Progenitor cell of endocrine pancreas (in vitro differentiated cells): ENCODE measurements at regions not wholly inside any gene's neighbourhood (a gene's known extent, or its start where the extent isn't known, plus 50 kb on each side); places are given as distances from the start of the nearest gene placed in this dataset.

Source experiments
- DNase-seq: peaks from one replicate; pipeline ENCODE4 v3.0.0; 2021; ENCODE audit warnings: low spot score; ENCODE audit not compliant: unreplicated experiment
- H3K27ac Mint-ChIP-seq: 2 replicates; pipeline ENCODE4 v1.8.0; 2021; ENCODE audit warnings: mild to moderate bottlenecking, moderate library complexity, mixed read lengths
- H3K27me3 Mint-ChIP-seq: 2 replicates; pipeline ENCODE4 v1.8.0; 2021; ENCODE audit warnings: mixed read lengths
- H3K36me3 Mint-ChIP-seq: 2 replicates; pipeline ENCODE4 v1.8.0; 2022; ENCODE audit warnings: mixed read lengths; ENCODE audit not compliant: insufficient read depth
- H3K4me1 Mint-ChIP-seq: 2 replicates; pipeline ENCODE4 v1.8.0; 2021; ENCODE audit warnings: low read depth, mixed read lengths
- H3K4me3 Mint-ChIP-seq: 2 replicates; pipeline ENCODE4 v1.8.0; 2021; ENCODE audit warnings: low read depth, mild to moderate bottlenecking, moderate library complexity, mixed read lengths
- H3K9me3 Mint-ChIP-seq: 2 replicates; pipeline ENCODE4 v1.8.0; 2021; ENCODE audit warnings: low read depth, mixed read lengths
- TF ChIP-seq, protein P1 (sequence below): fragments of 200-600 bp; sonication (generic); IDR thresholded peaks from one replicate; pipeline ENCODE4 v1.5.0; 2021; ENCODE audit warnings: antibody characterized with exemption, mild to moderate bottlenecking; ENCODE audit not compliant: unreplicated experiment

DNA sequence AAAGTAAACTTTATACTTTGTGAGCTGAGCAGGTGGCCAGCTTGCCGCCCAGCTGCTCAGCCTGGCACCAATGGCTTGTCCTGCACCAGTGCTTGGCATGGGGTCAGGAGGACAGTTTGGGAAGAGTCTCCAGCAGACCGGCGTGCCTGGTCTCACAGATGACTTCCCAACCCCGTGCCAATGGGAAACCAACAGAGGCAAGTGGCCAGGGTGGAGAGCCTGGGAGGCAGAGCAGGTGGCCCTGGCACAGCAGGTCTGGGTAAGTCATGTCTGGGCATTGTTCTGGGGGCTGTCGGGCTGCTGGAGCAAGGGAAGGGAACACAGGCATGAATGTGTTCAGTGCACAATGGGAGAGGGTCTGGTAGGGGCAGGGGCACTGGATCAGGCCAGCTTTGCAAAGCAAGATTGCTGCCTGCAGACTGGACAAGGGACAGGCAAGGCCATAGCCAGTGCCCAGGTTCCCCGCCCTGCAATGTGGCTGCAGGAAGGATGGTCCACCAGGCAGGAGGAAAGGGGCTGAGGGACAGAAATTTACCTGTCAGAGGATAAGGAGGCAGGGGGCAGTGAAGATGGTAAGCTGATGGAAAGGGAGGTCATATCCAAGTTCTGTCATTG, 76.2 kb upstream of the ALDH1B1 start:
- no peak for DNase-seq
- no peaks in the 10 kb centered on the region for H3K36me3 Mint-ChIP-seq

DNA sequence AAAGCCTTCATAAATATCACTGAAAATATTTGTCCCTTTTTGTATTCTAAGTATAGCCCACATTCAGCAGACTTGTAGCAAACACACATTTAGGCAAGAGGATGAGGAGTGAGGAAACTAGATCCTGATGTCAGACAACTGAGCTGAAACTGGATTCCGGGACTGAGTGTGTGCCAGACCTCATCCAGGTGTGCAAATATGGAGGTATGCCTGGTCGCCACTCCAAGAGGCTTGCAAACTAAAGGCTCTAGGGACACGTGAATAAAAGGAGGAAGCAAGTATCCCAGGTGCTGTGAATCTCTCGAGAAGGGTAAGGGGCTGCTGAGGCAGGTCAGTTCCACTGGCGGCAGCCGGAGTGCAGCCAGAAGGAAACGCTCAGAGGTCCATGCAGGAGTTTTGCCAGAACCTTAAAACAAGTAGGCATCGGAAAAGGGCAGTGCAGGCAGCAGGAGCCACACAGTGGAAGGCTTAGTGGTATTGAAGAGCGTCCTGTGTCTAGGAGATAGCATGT, 77.4 kb upstream of the ALDH1B1 start:
- DNase-seq, result no peak
- Mint-ChIP-seq H3K36me3 (no peaks in the 10 kb centered on the region), H3K27me3 (peaks cover 36% of the 10 kb centered on the region), H3K4me3 (no peak overlapping the region), H3K9me3 (no peaks in the 10 kb centered on the region), H3K4me1 (peaks cover 12% of the 10 kb centered on the region), H3K27ac (peak overlapping the region; percentile 26)
- TF ChIP-seq, protein P1, sequence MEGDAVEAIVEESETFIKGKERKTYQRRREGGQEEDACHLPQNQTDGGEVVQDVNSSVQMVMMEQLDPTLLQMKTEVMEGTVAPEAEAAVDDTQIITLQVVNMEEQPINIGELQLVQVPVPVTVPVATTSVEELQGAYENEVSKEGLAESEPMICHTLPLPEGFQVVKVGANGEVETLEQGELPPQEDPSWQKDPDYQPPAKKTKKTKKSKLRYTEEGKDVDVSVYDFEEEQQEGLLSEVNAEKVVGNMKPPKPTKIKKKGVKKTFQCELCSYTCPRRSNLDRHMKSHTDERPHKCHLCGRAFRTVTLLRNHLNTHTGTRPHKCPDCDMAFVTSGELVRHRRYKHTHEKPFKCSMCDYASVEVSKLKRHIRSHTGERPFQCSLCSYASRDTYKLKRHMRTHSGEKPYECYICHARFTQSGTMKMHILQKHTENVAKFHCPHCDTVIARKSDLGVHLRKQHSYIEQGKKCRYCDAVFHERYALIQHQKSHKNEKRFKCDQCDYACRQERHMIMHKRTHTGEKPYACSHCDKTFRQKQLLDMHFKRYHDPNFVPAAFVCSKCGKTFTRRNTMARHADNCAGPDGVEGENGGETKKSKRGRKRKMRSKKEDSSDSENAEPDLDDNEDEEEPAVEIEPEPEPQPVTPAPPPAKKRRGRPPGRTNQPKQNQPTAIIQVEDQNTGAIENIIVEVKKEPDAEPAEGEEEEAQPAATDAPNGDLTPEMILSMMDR, result no peak

More for the DNA sequence above, 76.2 kb upstream of the ALDH1B1 start:
- H3K27ac Mint-ChIP-seq, result no peak overlapping the region
- H3K4me1 Mint-ChIP-seq, result peaks cover 12% of the 10 kb centered on the region
- TF ChIP-seq, protein P1, result no peak
- H3K9me3 Mint-ChIP-seq, result no peaks in the 10 kb centered on the region
- H3K27me3 Mint-ChIP-seq, result peaks cover 29% of the 10 kb centered on the region
- H3K4me3 Mint-ChIP-seq, result no peak overlapping the region

DNA sequence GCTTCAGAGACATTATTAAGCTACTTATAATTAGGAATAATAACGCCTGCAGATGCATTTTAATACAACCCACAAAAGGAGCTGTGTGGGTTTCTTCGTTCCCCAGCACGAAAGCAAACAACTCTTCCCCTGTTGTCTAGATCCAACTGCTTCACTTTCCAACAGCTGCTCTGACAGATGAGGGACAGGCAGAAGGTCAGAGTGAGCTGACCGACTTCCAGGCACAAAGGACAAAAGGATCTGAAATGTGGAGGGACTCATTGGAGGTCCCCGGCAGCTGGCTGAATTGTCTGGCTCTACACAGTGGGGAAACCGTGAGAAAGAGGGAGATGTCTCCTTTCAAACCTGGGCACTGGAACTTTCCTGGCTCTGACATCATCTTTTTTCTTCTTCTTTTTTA, 79.1 kb upstream of the ALDH1B1 start:
- Mint-ChIP-seq H3K4me3 (no peak overlapping the region), H3K27me3 (peaks cover 50% of the 10 kb centered on the region), H3K4me1 (no peaks in the 10 kb centered on the region), H3K27ac (no peak overlapping the region), H3K36me3 (no peaks in the 10 kb centered on the region), H3K9me3 (no peaks in the 10 kb centered on the region)
- no peak for DNase-seq
- TF ChIP-seq, protein P1, result no peak

DNA sequence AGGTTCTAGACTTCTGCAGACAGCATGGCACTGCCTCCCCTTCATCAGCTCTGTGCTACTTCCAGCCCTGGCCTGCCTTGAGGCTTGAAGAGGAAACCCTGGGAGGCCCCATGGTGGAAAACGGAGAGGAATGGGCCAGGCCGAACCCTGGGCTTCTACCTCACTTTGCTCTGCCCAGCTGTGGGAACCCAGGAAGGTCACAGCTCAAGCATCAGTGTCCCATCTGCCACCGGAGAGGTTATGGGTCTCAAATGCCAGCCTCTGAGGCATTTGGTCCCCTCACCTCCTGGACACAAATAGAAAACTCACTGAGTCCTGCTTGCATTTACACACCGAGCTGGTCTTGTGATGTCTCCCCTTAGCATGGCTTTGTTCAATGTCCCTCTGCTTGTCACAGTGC, 80.1 kb upstream of the ALDH1B1 start:
- Mint-ChIP-seq H3K27me3 (peaks cover 50% of the 10 kb centered on the region), H3K9me3 (no peaks in the 10 kb centered on the region), H3K4me3 (no peak overlapping the region), H3K27ac (no peak overlapping the region), H3K4me1 (no peaks in the 10 kb centered on the region), H3K36me3 (no peaks in the 10 kb centered on the region)
- TF ChIP-seq, protein P1, result no peak
- no peak for DNase-seq

DNA sequence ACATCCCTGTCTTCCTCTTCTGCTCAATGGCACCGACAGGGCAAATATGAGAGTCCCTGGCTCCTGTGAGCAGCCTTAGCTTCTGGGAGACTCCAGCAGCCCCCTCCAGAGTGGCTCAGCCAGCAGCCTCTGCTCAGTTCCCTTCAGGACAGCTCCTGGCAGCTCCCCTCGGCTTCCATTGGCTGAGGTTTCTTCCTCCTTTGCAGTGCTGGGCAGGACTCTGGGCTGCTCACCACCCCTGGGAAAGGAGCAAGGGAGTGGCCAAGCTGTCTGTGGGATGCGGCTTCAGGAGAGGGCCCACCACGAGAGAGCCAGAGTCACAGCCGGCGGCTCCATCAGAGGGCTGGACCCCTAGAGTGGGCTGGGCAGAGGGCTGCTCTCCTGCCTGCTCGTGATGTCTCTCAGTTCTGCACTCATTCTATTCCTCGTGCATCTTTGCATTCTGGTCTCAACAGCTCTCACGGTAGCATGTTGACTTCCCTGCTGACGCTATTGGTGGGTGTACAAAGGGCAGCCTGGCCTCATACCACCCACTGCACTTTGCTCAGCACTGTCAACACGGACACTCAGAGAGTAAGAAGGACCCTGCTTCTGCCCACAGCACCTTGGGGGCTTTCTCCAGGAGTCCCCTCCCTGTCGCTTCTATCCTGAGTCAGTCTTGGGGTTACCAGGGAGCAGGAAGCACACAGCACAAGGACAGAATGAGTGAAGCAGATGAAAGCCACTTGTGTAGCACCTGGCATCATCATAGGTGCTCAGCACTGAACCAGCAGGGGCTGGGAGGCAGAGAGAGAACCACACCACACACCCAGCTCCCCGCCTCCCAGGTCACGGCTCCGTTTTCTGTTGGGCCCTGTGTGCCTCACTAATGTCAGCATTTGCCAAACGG, 80.9 kb upstream of the ALDH1B1 start:
- TF ChIP-seq, protein P1, result no peak
- no peak overlapping the region for H3K4me3 Mint-ChIP-seq
- H3K9me3 Mint-ChIP-seq, result no peaks in the 10 kb centered on the region
- H3K27ac Mint-ChIP-seq, result no peak overlapping the region
- H3K4me1 Mint-ChIP-seq, result no peaks in the 10 kb centered on the region
- no peak for DNase-seq
- no peaks in the 10 kb centered on the region for H3K36me3 Mint-ChIP-seq
- H3K27me3 Mint-ChIP-seq, result peaks cover 50% of the 10 kb centered on the region
